Fibroblast of skin of abdomen (primary cell): ENCODE measurements at regions not wholly inside any gene's neighbourhood (a gene's known extent, or its start where the extent isn't known, plus 50 kb on each side); places are given as distances from the start of the nearest gene placed in this dataset.

Experiments
- DNase-seq: peaks from one replicate; pipeline ENCODE4 v3.0.0-alpha.2; 2013

DNA sequence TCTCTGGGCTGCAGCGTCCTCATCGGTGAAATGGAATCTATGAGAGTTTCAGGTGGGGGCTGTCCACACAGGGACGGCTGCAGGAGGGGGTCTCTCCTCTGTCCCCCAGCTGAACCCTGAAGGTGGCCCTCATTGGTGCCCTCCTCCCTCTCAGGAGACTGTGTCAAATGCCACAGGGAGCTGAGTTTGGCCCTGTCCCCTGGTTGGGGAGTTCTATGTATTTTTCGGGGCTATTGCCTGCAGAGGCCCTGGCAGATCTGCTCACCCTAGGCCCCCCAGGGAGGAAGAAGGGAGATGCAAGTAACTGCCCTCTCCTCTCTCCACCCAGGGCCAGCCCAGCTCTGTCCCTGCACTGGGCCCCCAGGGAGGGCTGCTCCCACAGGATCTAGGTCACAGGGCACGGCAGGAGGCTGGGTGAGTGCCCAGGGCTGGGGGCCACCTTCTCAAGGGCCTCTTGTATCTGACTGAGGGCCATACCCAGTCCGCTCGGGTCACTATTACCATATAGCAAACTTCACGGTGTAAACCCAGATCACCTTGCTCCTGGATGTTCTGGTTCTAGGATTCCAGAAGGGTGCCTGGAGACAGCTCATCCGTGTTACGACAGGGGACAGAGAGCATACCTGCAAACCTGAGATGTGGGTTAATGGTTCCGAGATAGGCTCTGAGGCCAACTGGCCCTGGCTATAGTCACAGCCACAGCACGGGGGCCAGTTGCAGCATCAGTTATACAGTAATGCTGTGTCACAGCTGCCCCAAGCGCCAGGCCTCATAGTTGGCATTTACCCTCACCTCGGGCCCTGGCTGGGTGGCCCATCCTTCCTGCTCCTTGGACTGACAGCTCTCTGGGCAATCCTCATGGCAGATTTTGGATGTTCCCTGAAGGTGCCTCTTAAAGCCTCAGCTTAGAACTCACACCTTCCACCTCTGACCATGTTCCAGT is 102.4 kb upstream of the PRR23E start:
- DNase-seq = no peak

GRCh38 chr3:127091376-127091775 is 101.6 kb upstream of the PRR23E start:
- no peak for DNase-seq

GRCh38 chr3:127092368-127092767 is 100.6 kb upstream of the PRR23E start:
- no peak for DNase-seq

- DNase-seq = no peak
Measured at GRCh38 chr3:127092776-127093175, 100.2 kb upstream of the PRR23E start.

DNA sequence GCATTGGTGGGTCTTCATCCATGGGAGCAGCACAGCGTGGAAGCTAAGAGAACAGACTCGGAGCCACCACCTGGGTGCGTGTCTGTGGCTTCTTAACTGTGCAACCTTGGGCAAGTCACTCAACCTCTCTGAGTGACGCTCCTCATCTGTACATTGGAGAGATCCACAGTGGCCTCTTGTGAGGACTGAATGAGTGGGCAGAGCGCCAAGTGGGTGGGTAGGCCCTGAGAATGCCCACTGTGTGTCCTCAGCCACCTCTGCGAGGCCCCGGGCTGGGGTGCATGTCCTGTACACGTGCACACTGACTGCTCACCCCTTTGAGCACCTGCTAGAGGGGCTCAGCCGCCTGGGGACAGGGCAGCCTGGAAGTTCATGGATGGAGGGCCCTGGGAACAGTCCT is 99.6 kb upstream of the PRR23E start:
- no peak for DNase-seq

- DNase-seq = no peak
Measured at GRCh38 chr3:127095774-127096173, 97.2 kb upstream of the PRR23E start.

- no peak for DNase-seq
Measured at GRCh38 chr3:127096256-127097071, 96.5 kb upstream of the PRR23E start.

- DNase-seq = no peak
Measured at GRCh38 chr3:127097072-127097405, 95.9 kb upstream of the PRR23E start.

- DNase-seq = no peak
Measured at GRCh38 chr3:127097481-127097880, 95.5 kb upstream of the PRR23E start.

- no peak for DNase-seq
Measured at GRCh38 chr3:127099982-127100381, 92.9 kb upstream of the PRR23E start.

- DNase-seq = no peak
Measured at GRCh38 chr3:127100459-127101410, 92.2 kb upstream of the PRR23E start.

- DNase-seq = no peak
Measured at GRCh38 chr3:127101411-127102187, 91.3 kb upstream of the PRR23E start.

GRCh38 chr3:127102188-127102520 is 90.8 kb upstream of the PRR23E start:
- DNase-seq = no peak

GRCh38 chr3:127102587-127102986 is 90.3 kb upstream of the PRR23E start:
- DNase-seq = no peak

DNA sequence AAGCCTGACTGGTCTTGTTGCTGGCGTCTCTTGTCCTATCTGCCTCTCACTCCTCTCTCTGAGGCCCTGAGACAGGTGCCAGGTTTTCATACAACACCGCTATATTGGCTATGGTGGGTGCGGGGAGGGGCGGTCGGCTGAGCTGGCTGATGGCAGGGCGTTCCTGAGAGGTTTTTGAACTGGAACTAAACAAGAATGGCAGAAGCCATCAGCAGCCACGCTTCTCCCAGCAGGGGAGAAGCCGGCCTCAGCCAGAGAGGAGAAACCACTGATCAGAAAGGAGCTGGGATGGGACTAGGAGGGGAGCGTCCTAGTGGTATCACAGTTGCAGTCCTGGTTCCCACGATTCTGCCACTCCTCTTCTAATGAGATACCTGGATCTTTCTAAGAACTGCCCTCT is 89.9 kb upstream of the PRR23E start:
- no peak for DNase-seq

- DNase-seq = no peak
Measured at GRCh38 chr3:127104586-127104985, 88.3 kb upstream of the PRR23E start.

- no peak for DNase-seq
Measured at GRCh38 chr3:127105587-127105986, 87.3 kb upstream of the PRR23E start.

GRCh38 chr3:127106053-127106452 is 86.9 kb upstream of the PRR23E start:
- DNase-seq = no peak

DNA sequence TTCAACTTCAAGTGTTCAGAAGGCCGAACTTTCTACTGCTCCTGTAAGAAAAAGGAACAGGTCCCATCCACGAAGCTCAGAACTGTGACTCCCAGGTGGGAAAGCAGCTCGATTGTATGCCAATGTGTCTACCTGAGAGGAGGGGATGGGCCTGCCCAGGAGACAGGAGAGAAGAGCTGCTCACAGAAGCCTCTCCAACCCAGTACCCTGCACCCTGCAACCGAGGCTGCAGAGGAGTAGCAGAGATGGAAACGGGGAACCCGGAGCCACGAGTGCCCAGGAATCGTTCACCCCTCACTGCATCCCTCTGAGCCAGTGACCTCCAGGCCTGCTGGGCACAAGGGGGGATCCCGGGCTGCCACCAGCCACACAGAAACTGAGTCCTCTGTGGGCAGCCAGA is 86.5 kb upstream of the PRR23E start:
- no peak for DNase-seq

GRCh38 chr3:127107002-127107401 is 85.9 kb upstream of the PRR23E start:
- no peak for DNase-seq

- no peak for DNase-seq
Measured at GRCh38 chr3:127107491-127108375, 85.2 kb upstream of the PRR23E start.
